Esophagus squamous epithelium (tissue), 4 donors: ENCODE measurements at regions not wholly inside any gene's neighbourhood (a gene's known extent, or its start where the extent isn't known, plus 50 kb on each side); places are given as distances from the start of the nearest gene placed in this dataset.

ENCODE experiments used
- POLR2A ChIP-seq, 4 donors: fragments of 450-650 bp; IDR thresholded peaks; one replicate each; pipeline ENCODE4 v1.6.1; 2017; ENCODE audit warnings: antibody characterized with exemption in 4 of 4, mild to moderate bottlenecking in 4 of 4, moderate library complexity in 3 of 4
- TF ChIP-seq, protein P1 (sequence below), 6 experiments: fragments of 450-650 bp in 4 of 6; fragments of 200-600 bp in 2 of 6; sonication (generic) in 2 of 6; IDR thresholded peaks; one replicate each; pipeline ENCODE4 v1.5.1; 2016 to 2019; ENCODE audit warnings: antibody characterized with exemption in 6 of 6, mild to moderate bottlenecking in 4 of 6, moderate library complexity in 4 of 6

DNA sequence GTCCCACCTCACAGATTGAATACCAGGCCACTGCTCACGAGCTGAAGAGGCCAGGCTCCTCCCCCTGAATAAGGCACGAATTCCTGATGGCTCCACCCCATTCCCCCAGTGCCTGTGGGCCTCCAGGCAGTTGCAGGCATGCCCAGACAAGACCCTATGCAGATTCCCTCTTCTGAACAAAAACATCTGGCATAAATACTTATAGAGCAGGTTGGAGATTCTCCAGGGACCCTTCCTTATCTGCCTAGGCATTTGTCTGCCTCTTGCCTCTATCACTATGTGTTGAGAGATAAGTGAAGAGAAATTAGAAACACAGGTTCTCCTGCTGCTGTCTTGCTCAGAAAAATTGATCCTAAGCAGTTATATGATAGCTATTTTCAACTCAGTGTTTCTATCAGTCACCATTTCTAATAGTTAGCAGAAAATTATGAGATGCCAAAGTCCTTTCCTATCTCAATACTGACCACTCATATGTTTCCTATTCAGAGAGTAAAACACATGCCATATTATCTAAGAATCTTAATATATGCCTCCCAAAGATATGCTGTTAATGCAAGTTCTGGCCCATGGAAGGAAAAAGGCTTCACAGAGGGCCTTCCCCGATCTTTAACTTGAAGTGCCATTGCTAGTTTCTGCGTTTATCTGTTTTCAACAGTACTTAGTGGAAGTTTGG, 364.0 kb downstream of the KCTD12 start:
- no peak for TF ChIP-seq POLR2A (IDR thresholded peaks at IDR 0.05)
- TF ChIP-seq, protein P1, sequence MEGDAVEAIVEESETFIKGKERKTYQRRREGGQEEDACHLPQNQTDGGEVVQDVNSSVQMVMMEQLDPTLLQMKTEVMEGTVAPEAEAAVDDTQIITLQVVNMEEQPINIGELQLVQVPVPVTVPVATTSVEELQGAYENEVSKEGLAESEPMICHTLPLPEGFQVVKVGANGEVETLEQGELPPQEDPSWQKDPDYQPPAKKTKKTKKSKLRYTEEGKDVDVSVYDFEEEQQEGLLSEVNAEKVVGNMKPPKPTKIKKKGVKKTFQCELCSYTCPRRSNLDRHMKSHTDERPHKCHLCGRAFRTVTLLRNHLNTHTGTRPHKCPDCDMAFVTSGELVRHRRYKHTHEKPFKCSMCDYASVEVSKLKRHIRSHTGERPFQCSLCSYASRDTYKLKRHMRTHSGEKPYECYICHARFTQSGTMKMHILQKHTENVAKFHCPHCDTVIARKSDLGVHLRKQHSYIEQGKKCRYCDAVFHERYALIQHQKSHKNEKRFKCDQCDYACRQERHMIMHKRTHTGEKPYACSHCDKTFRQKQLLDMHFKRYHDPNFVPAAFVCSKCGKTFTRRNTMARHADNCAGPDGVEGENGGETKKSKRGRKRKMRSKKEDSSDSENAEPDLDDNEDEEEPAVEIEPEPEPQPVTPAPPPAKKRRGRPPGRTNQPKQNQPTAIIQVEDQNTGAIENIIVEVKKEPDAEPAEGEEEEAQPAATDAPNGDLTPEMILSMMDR (IDR thresholded peaks at IDR 0.05) = no peak
